Panc1 (cell line): ENCODE measurements at regions not wholly inside any gene's neighbourhood (a gene's known extent, or its start where the extent isn't known, plus 50 kb on each side); places are given as distances from the start of the nearest gene placed in this dataset.

Experiments
- ATAC-seq: fragments of 200-7000 bp; cut with Tn5 transposase; 2 replicates; pipeline ENCODE4 v1.9.1; 2020; ENCODE audit warnings: mild to moderate bottlenecking, moderate library complexity
- BruUV-seq: library from RNA; stranded (reverse); fragments of 400-500 nt; replicated peaks from 2 replicates; lab custom pipeline; 2021; lab: Mats Ljungman, UMichigan
- CTCF ChIA-PET: fragments of 300-600 bp; sonication (Branson Sonifier 250); formaldehyde crosslinking; loops from one replicate; lab custom pipeline; 2022; ENCODE audit warnings: antibody characterized with exemption; lab: Charles Lee
- POLR2A ChIA-PET: fragments of 300-600 bp; sonication (Branson Sonifier 250); formaldehyde crosslinking; loops from one replicate; lab custom pipeline; 2022; ENCODE audit warnings: antibody characterized with exemption; lab: Charles Lee
- DNase-seq: peaks from one replicate; pipeline ENCODE4 v3.0.0-alpha.2; 2010; ENCODE audit warnings: low read depth, low spot score
- H3K27ac ChIP-seq: 2 replicates; pipeline ENCODE4 v1.5.1; 2011; ENCODE audit warnings: mild to moderate bottlenecking, low read length, inconsistent platforms
- H3K27me3 ChIP-seq: fragments of 200-500 bp; sonication (Bioruptor generic); 2 replicates; pipeline ENCODE4 v1.6.0; 2014; ENCODE audit warnings: low read length, inconsistent platforms; ENCODE audit not compliant: control insufficient read depth, insufficient read depth
- H3K36me3 ChIP-seq: fragments of 200-500 bp; sonication (Bioruptor generic); 2 replicates; pipeline ENCODE4 v1.5.1; 2014; ENCODE audit warnings: inconsistent platforms, mild to moderate bottlenecking, low read length, moderate library complexity; ENCODE audit not compliant: control insufficient read depth, insufficient read depth
- H3K4me1 ChIP-seq: 2 replicates; pipeline ENCODE4 v1.5.1; 2011; ENCODE audit warnings: inconsistent platforms, mild to moderate bottlenecking, low read length, moderate library complexity; ENCODE audit not compliant: control insufficient read depth, insufficient read depth
- H3K4me3 ChIP-seq, 2 experiments: 2 replicates each; pipeline ENCODE4 v1.5.1; 2011 to 2012; ENCODE audit warnings: low read depth in 2 of 2, low read length in 2 of 2, mild to moderate bottlenecking in 2 of 2, inconsistent platforms in 1 of 2, moderate library complexity in 1 of 2
- H3K9me3 ChIP-seq: fragments of 200-500 bp; sonication (Bioruptor generic); 2 replicates; pipeline ENCODE4 v1.5.1; 2014; ENCODE audit warnings: low read depth, mild to moderate bottlenecking, inconsistent platforms, low read length, moderate library complexity; ENCODE audit not compliant: control insufficient read depth, insufficient read depth
- POLR2AphosphoS5 ChIP-seq: IDR thresholded peaks from 2 replicates; pipeline ENCODE4 v1.6.1; 2012; ENCODE audit warnings: mild to moderate bottlenecking, low read depth, low read length, moderate library complexity
- SIN3A ChIP-seq: IDR thresholded peaks from 2 replicates; pipeline ENCODE4 v1.6.1; 2012; ENCODE audit warnings: low read depth, mild to moderate bottlenecking, low read length, moderate library complexity, borderline replicate concordance; ENCODE audit not compliant: insufficient read depth
- TCF7L2 ChIP-seq: IDR thresholded peaks from 2 replicates; pipeline ENCODE4 v1.6.1; 2011; ENCODE audit warnings: mild to moderate bottlenecking, low read depth, low read length, inconsistent platforms
- in situ Hi-C: cut with HindIII; loops from 2 replicates; pipeline ENCODE4 v1.10.0; 2016; ENCODE audit warnings: low sequenced_read_pairs, low pct_unique_long_range_greater_than_20kb
- intact Hi-C: fragments of 100-400 bp; cut with micrococcal nuclease; formaldehyde crosslinking; loops from one replicate; pipeline ENCODE4 v1.10.0; 2022; ENCODE audit not compliant: unreplicated experiment
- TF ChIP-seq, protein P1 (sequence below): fragments of 450-650 bp; IDR thresholded peaks from 2 replicates; pipeline ENCODE4 v1.5.1; 2017; ENCODE audit warnings: mild to moderate bottlenecking
- TF ChIP-seq, protein P2 (sequence below), 2 experiments: IDR thresholded peaks; 2 replicates each; pipeline ENCODE4 v1.6.1; 2011 to 2012; ENCODE audit warnings: low read depth in 2 of 2, control low read depth in 1 of 2, low read length in 1 of 2, mild to moderate bottlenecking in 1 of 2, moderate library complexity in 1 of 2; ENCODE audit not compliant: insufficient read depth in 1 of 2

DNA sequence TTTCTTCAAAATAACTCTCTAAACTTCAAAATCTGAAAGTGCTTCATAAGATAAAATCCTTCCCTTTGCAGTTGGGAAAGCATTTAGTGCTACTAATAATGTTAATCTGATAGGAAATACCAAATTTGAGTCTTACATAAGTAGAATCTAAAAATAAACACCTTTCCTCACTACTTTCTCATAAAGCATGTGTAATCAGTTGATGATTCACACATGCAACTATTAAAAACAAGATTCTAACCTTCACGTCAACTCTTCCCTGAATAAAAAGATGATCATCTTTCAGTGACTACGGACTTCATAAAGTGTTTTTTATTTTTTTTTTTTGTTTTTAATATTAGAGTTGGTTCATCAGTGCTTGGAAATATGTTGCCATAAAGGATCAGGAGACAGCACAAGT is 172.6 kb downstream of the ACTRT1 start:
- TF ChIP-seq TCF7L2 (no peak), SIN3A (no peak), POLR2AphosphoS5 (no peak)
- TF ChIP-seq, protein P1, sequence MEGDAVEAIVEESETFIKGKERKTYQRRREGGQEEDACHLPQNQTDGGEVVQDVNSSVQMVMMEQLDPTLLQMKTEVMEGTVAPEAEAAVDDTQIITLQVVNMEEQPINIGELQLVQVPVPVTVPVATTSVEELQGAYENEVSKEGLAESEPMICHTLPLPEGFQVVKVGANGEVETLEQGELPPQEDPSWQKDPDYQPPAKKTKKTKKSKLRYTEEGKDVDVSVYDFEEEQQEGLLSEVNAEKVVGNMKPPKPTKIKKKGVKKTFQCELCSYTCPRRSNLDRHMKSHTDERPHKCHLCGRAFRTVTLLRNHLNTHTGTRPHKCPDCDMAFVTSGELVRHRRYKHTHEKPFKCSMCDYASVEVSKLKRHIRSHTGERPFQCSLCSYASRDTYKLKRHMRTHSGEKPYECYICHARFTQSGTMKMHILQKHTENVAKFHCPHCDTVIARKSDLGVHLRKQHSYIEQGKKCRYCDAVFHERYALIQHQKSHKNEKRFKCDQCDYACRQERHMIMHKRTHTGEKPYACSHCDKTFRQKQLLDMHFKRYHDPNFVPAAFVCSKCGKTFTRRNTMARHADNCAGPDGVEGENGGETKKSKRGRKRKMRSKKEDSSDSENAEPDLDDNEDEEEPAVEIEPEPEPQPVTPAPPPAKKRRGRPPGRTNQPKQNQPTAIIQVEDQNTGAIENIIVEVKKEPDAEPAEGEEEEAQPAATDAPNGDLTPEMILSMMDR, result no peak
- TF ChIP-seq, protein P2, sequence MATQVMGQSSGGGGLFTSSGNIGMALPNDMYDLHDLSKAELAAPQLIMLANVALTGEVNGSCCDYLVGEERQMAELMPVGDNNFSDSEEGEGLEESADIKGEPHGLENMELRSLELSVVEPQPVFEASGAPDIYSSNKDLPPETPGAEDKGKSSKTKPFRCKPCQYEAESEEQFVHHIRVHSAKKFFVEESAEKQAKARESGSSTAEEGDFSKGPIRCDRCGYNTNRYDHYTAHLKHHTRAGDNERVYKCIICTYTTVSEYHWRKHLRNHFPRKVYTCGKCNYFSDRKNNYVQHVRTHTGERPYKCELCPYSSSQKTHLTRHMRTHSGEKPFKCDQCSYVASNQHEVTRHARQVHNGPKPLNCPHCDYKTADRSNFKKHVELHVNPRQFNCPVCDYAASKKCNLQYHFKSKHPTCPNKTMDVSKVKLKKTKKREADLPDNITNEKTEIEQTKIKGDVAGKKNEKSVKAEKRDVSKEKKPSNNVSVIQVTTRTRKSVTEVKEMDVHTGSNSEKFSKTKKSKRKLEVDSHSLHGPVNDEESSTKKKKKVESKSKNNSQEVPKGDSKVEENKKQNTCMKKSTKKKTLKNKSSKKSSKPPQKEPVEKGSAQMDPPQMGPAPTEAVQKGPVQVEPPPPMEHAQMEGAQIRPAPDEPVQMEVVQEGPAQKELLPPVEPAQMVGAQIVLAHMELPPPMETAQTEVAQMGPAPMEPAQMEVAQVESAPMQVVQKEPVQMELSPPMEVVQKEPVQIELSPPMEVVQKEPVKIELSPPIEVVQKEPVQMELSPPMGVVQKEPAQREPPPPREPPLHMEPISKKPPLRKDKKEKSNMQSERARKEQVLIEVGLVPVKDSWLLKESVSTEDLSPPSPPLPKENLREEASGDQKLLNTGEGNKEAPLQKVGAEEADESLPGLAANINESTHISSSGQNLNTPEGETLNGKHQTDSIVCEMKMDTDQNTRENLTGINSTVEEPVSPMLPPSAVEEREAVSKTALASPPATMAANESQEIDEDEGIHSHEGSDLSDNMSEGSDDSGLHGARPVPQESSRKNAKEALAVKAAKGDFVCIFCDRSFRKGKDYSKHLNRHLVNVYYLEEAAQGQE (IDR thresholded peaks at IDR 0.05; ENCODE audit: insufficient read depth in 1 of 2, low read depth in 2 of 2, low read length in 1 of 2), result no peak
- DNase-seq (no peak), ATAC-seq (no peak)
- Histone ChIP-seq H3K36me3 (no peaks in the 10 kb centered on the region), H3K27me3 (no peaks in the 10 kb centered on the region), H3K9me3 (no peaks in the 10 kb centered on the region), H3K27ac (no peak overlapping the region), H3K4me1 (no peaks in the 10 kb centered on the region), H3K4me3 (no peak overlapping the region)
- in situ Hi-C loops (no loop called here), intact Hi-C loops (no loop called here)
- POLR2A ChIA-PET, result no interaction called here
- CTCF ChIA-PET, result no interaction called here
- no TSS peak for BruUV-seq

DNA sequence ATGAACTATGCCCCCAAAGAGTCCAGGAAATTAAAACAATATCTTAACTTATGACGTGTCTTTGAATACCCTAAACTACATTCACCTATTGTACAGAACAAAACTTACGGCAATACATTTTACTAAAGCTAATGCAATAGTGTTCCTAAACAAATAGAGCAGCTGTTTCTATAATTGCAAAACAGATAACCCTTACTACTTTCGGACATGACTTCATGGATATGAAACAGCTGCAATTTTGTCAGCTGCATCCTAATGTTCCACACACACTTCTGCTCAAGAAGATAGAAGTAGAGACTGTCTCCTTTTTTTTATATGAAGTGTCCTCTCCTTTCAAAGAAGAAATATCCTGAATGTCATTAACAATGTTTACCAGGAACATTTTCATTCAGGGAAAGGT is 174.9 kb downstream of the ACTRT1 start:
- Histone ChIP-seq H3K27ac (peak overlapping the region; percentile 62; the same call in 1 of the 2 replicates), H3K4me1 (no peaks in the 10 kb centered on the region), H3K36me3 (no peaks in the 10 kb centered on the region), H3K9me3 (no peaks in the 10 kb centered on the region), H3K4me3 (peak overlapping the region; percentile 38 to 57; a peak in 3 of 4 replicates), H3K27me3 (no peaks in the 10 kb centered on the region)
- ChIA-PET CTCF (no interaction called here), POLR2A (interaction anchor here (0.7 kb wide), 1 partner anchor 55 kb away, joined by 9 read pairs; no protein-coding TSS in a partner anchor)
- no TSS peak for BruUV-seq
- in situ Hi-C loops (no loop called here), intact Hi-C loops (no loop called here)
- 0 out of 2 replicates have a peak, but pooled peaks have one; percentile 30 for ATAC-seq
- TF ChIP-seq TCF7L2, result no peak
- TF ChIP-seq POLR2AphosphoS5, result no peak
- TF ChIP-seq, protein P1, result no peak
- TF ChIP-seq, protein P2 (IDR thresholded peaks at IDR 0.05; ENCODE audit: insufficient read depth in 1 of 2, low read depth in 2 of 2, low read length in 1 of 2), result no peak
- no peak for TF ChIP-seq SIN3A
- no peak for DNase-seq
